NT2/D1 (cell line): ENCODE measurements at regions not wholly inside any gene's neighbourhood (a gene's known extent, or its start where the extent isn't known, plus 50 kb on each side); places are given as distances from the start of the nearest gene placed in this dataset.

Experiments
- SUZ12 ChIP-seq: IDR thresholded peaks from 2 replicates; pipeline ENCODE4 v1.6.1; 2011; ENCODE audit not compliant: insufficient read length, insufficient read depth; ENCODE audit errors: extremely low read depth
- YY1 ChIP-seq: IDR thresholded peaks from 2 replicates; pipeline ENCODE4 v1.6.1; 2011; ENCODE audit not compliant: insufficient read length, insufficient read depth

- no peak for TF ChIP-seq SUZ12
- no peak for TF ChIP-seq YY1
Measured at GRCh38 chr5:98179791-98180755, 593.4 kb upstream of the RGMB start.
